Tongue (tissue), 1 donor: ENCODE measurements at regions not wholly inside any gene's neighbourhood (a gene's known extent, or its start where the extent isn't known, plus 50 kb on each side); places are given as distances from the start of the nearest gene placed in this dataset.
A peak's percentile ranks its signal among the peaks of the same experiment; 100 is the strongest.

Source experiments
- DNase-seq: peaks from one replicate; pipeline ENCODE4 v3.0.0-alpha.2; 2015

DNA sequence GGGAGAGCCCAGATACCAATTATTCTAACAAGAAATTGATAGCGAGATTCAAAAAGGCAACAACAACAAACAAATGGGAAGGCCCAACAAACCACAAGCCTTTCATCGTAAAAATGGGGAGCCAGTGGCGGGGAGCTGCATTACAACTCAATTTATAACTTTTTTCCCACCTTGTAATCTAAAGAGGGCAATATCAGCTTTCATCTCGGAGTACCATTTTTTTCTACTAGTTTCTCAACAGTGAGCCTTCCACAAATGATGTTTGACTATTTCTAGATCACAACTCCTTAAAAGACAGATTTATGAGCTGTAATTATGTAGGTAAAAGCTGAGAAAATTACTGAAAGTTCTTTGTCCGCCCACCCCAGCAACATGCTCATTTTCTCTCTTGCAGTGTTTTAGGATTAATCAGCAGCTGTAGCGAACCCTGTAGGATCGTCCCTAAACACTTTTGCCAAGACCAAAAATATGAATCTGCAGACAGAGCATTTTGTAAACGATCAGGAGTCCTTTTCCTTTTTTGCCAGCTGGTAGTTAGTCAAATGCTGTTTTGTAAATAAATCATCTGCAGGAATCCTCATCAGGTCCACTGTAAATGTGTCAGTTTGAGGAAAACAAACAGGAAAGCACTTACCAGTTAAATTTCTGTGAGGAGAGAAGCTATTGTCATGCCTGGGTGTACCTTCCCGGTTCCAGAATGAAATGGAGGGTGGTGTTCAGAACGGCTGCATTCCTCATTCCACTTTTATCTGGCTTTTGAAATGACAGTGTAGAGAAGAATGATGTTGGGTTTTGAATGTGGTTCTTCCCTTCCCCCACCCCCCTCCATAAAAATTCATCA is 53.2 kb downstream of the EEF1B2 start:
- peak; percentile 53 for DNase-seq

DNA sequence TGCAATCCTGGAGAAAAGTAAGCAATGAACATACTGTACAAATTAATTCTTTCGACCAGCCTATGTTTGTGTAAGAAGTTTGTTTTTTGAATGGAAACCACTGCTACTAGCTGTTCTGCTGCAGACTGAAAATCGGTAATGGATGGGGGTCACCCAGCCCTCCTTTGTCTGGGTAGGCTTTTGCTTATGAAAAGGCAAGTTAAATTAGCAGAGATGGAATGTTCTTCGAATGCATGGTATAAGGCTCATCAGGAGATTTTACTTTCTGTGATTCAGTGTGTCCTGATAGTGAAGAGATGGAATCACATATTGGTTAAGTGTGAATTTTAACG is 53.8 kb downstream of the EEF1B2 start:
- DNase-seq: no peak

DNA sequence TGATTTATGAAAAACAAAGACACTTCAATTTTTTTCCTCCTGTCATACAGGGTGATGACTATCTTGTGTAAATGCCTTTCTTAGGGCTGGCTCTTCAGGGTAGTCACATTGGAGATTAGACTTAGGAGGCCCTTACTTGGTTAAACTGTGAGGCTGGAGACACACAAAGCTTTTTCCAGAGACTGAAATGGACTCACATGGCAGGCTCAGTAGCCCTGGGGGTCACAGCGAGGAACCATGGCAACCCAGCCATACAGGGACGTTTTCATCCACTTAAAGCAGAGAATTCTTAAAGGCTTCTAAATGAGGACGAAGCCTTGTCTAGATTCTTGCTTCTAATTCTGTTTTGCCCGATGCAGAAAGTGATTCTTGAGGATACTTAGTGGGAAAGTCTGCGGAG is 57.3 kb upstream of the ZDBF2 start:
- no peak for DNase-seq

DNA sequence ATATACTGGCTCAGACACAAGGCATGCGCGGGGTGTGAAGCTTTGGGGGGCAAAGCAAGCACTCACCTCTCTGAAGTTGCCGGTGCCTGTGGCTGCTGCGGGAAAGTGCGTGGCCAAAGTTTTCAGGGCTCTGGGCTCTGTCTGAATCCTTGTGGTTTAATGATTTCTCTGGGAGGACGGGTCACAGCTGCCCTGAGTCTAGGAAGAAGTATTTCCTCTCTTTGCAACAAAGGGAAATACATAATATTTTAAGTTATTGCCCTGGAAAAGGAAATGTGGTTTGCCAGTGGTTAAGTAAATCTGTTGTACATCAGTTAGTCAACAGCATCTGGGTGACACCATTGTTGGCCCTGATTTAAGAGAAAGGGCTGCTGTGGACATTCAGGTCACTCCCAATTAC is 56.7 kb upstream of the ZDBF2 start:
- DNase-seq: no peak

DNA sequence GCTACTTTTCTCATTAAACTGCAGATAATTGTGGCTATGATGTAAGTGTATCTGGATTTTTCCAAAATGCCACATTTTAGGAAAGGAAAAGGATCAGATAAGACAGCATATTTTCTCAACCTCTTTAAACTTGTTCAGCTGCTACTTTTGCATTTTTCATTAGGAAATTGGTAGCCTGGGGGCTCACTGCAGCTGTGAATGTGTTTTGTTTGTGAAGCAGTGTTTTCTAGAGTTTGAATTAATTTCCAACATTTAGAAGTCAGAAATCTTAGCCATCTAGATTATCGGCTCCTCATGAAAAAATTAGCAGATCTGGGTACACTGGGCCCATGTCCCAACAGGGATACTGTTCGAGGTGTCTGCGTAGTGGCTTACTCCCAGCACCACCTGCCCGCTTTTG is 56.3 kb upstream of the ZDBF2 start:
- DNase-seq: no peak

DNA sequence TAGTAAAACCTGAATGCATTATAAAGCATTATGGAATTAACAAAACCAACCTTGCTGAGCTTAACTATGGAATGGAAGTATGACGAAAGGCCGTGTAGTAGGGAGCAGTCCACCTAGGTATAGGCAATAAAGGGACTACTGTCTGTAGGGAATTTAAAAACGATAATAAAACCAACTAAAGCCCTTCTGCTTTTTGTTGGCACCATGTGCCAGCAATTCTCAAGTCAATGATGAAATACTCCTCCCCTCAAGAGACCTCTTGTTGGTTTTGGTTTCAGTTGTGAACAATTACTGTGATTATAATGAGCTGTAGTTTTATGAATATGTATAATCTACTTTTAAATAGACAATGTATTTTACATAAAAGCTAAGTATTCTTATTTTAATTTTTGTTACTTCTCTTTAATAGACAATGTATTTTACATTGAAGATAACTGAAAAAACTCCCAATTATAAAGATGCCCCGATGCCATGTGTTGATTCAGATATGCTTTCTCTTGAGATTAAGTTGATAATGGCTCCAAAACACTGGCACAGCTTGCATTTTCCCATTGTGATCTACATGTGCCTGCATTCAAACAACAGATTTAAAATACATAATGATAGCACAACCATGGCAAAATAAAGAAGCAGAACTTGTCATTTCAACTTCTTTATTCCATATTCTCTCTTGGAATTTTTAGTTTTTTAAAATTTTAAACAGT is 55.5 kb upstream of the ZDBF2 start:
- no peak for DNase-seq

DNA sequence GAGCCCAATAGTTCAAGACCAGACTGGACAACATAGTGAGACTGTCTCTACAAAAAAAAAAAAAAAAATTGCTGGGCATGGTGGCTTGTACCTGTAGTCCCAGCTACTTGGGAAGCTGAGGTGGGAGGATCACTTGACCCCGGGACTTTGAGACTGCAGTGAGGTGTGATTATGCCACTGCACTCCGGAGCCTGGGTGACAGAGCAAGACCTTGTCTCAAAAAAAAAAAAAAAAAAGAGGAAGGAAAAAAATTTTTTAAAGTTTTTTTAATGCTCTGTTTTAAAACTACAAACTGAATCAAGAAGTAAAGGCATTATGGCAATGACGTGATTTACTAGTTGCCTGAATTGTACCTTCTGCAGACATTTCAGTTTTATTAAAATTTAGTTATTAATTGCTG is 54.5 kb upstream of the ZDBF2 start:
- DNase-seq: no peak

DNA sequence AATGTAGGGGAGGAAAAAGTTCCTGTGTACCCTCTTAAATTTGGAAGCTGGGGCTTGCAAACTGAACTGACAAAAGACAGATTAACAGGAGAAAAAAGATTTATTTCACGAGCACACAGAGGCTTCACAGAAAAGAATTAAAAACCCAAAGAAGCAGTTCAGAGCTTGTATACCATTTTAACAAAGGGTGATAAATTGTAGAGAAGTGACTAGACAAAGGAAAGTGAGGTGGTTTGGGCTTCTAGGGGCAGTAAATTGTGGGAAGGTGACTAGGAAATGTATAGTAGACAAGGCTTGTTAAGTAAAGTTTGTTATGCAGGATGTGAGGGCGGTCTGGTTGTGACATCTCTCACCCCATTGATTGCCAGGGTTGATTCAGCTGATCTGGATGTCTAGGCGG is 53.5 kb upstream of the ZDBF2 start:
- no peak for DNase-seq
